NT2/D1 (cell line): ENCODE measurements at regions not wholly inside any gene's neighbourhood (a gene's known extent, or its start where the extent isn't known, plus 50 kb on each side); places are given as distances from the start of the nearest gene placed in this dataset.
"Not testable (repeated sequence)": the region's sequence is repeated elsewhere in the genome, so short reads cannot be mapped to it uniquely, and the experiment has no call there.

Source experiments
- SUZ12 ChIP-seq: IDR thresholded peaks from 2 replicates; pipeline ENCODE4 v1.6.1; 2011; ENCODE audit not compliant: insufficient read length, insufficient read depth; ENCODE audit errors: extremely low read depth
- YY1 ChIP-seq: IDR thresholded peaks from 2 replicates; pipeline ENCODE4 v1.6.1; 2011; ENCODE audit not compliant: insufficient read length, insufficient read depth
- ZNF274 ChIP-seq: IDR thresholded peaks from 2 replicates; pipeline ENCODE4 v1.6.1; 2011; ENCODE audit warnings: mild to moderate bottlenecking, low read depth, low read length

- TF ChIP-seq YY1, ZNF274, SUZ12: not testable (repeated sequence)
Measured at GRCh38 chr4:19016550-19016949, 995.0 kb upstream of the LCORL start.
